Neural progenitor cell (in vitro differentiated cells): ENCODE measurements at regions not wholly inside any gene's neighbourhood (a gene's known extent, or its start where the extent isn't known, plus 50 kb on each side); places are given as distances from the start of the nearest gene placed in this dataset.

Experiments
- EZH2phosphoT487 ChIP-seq: fragments of 200-600 bp; sonication (generic); IDR thresholded peaks from 2 replicates; pipeline ENCODE4 v1.6.1; 2017; ENCODE audit warnings: antibody characterized with exemption
- TF ChIP-seq, protein P1 (sequence below): fragments of 200-600 bp; sonication (generic); IDR thresholded peaks from 2 replicates; pipeline ENCODE4 v1.5.1; 2017; ENCODE audit warnings: antibody characterized with exemption, mild to moderate bottlenecking

DNA sequence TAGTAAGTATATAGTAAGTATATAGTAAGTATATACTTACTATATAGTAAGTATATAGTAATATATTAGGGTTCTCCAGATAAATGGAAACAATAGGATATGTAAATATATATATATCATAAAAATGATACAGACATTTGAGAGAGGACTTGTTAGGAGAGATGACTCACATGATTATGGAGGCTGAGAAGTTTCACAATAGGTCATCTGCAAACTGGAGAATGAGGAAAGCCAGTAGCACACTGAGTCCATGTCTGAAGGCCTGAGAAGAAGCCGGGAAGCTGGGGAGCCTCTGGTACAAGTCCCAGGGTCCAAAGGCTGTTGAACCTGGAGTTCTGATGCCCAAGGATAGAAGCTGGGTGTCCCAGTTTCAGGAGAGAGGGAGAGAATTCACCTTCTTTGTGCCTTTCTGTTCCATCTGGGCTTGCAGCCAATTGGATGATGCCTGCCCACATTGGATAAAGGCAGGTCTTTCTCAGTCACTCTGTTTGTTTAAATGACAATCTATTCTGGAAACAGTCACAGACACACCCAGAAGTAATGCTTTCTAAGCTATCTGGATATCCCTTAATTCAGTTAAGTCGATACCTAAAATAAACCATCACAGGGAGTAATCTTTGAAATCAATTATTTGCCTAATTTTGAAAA lies 205.5 kb upstream of the CDC14C start:
- TF ChIP-seq, protein P1, sequence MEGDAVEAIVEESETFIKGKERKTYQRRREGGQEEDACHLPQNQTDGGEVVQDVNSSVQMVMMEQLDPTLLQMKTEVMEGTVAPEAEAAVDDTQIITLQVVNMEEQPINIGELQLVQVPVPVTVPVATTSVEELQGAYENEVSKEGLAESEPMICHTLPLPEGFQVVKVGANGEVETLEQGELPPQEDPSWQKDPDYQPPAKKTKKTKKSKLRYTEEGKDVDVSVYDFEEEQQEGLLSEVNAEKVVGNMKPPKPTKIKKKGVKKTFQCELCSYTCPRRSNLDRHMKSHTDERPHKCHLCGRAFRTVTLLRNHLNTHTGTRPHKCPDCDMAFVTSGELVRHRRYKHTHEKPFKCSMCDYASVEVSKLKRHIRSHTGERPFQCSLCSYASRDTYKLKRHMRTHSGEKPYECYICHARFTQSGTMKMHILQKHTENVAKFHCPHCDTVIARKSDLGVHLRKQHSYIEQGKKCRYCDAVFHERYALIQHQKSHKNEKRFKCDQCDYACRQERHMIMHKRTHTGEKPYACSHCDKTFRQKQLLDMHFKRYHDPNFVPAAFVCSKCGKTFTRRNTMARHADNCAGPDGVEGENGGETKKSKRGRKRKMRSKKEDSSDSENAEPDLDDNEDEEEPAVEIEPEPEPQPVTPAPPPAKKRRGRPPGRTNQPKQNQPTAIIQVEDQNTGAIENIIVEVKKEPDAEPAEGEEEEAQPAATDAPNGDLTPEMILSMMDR: no peak
- TF ChIP-seq EZH2phosphoT487: no peak
